Breast epithelium (tissue), 4 donors: ENCODE measurements at regions not wholly inside any gene's neighbourhood (a gene's known extent, or its start where the extent isn't known, plus 50 kb on each side); places are given as distances from the start of the nearest gene placed in this dataset.

Experiments
- DNase-seq, 2 donors: peaks; one replicate each; pipeline ENCODE4 v3.0.0-alpha.2; 2019; ENCODE audit warnings: low spot score in 2 of 2
- H3K27ac ChIP-seq, 2 donors: fragments of 200-600 bp; sonication (generic) in 1 of 2; one replicate each; pipeline ENCODE4 v1.5.1; 2016 to 2019; ENCODE audit warnings: mild to moderate bottlenecking in 1 of 2
- H3K27me3 ChIP-seq, 2 donors: fragments of 200-600 bp; sonication (generic) in 1 of 2; one replicate each; pipeline versions ENCODE4 v1.5.1 to v1.6.0; 2017 to 2019; ENCODE audit warnings: control low read depth in 1 of 2, mild to moderate bottlenecking in 1 of 2
- H3K36me3 ChIP-seq: fragments of 200-600 bp; one replicate; pipeline ENCODE4 v1.5.1; 2019
- H3K4me1 ChIP-seq, 2 donors: fragments of 200-600 bp; sonication (generic); one replicate each; pipeline ENCODE4 v1.5.1; 2016 to 2019; ENCODE audit warnings: control low read depth in 1 of 2
- H3K4me3 ChIP-seq, 3 donors: fragments of 200-600 bp; sonication (generic); 1 replicate in 2 of 3; 2 replicates in 1 of 3; pipeline ENCODE4 v1.5.1; 2016 to 2019; ENCODE audit warnings: mild to moderate bottlenecking in 3 of 3, moderate library complexity in 2 of 3
- H3K9me3 ChIP-seq, 2 donors: fragments of 200-600 bp; sonication (generic) in 1 of 2; one replicate each; pipeline ENCODE4 v1.5.1; 2016 to 2019; ENCODE audit warnings: control low read depth in 1 of 2
- POLR2A ChIP-seq: fragments of 450-650 bp; IDR thresholded peaks from one replicate; pipeline ENCODE4 v1.6.1; 2016; ENCODE audit warnings: antibody characterized with exemption, mild to moderate bottlenecking, moderate library complexity
- POLR2AphosphoS5 ChIP-seq, 3 donors: sonication (generic); formaldehyde crosslinking; IDR thresholded peaks; one replicate each; pipeline ENCODE4 v1.6.1; 2017; ENCODE audit warnings: antibody characterized with exemption in 3 of 3
- intact Hi-C: fragments of 100-400 bp; cut with DNase I; formaldehyde crosslinking; loops from one replicate; pipeline ENCODE4 v1.15.1; 2023; ENCODE audit warnings: low total_unique reads
- TF ChIP-seq, protein P1 (sequence below), 3 donors: fragments of 450-650 bp; IDR thresholded peaks; one replicate each; pipeline ENCODE4 v1.5.1; 2016 to 2017; ENCODE audit warnings: antibody characterized with exemption in 3 of 3, mild to moderate bottlenecking in 3 of 3, moderate library complexity in 3 of 3

DNA sequence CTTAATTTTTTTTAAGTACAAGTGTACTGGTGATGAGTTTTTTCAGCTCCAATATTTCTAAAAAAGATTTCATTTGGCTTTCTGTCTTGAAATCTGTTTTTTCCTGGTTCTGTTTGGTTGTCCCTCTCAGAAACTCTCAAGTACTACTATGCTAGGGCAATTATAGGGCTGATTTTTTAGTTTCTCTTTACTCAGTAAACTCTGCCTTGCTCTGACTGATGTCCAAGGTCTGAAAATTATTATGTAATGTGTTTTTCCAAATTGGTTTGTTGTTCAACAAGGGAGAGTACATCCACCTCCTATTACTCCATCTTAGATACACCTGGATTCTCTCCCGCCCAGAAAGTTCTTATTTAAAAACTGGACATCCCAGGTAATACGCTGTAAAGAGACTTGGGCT is 877.7 kb downstream of the CBLN2 start:
- Histone ChIP-seq H3K4me1 (no peaks in the 10 kb centered on the region), H3K27ac (no peak overlapping the region), H3K9me3 (no peaks in the 10 kb centered on the region), H3K4me3 (no peak overlapping the region), H3K36me3 (no peaks in the 10 kb centered on the region), H3K27me3 (no peaks in the 10 kb centered on the region)
- no peak for TF ChIP-seq POLR2AphosphoS5 (IDR thresholded peaks at IDR 0.05)
- intact Hi-C loops, result no loop called here
- DNase-seq, result no peak

DNA sequence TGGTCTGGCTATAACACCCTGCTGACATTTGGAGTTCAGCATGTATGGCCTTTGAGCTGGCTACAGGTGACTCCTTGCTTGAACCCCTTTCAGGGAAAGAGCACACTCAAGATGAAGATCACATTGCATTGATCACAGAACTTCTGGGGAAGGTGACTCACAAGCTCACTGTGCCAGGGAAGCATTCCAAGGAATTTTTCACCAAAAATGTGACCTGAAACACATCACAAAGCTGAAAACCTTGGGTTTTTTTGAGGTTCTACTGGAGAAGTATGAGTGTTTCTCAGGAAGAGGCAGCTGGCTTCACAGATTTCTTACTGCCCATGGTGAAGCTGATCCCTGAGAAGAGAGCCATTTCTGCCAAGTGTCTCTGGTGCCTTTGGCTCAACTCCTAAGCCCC is 879.0 kb downstream of the CBLN2 start:
- no peak for DNase-seq
- TF ChIP-seq POLR2AphosphoS5 (IDR thresholded peaks at IDR 0.05), result no peak
- TF ChIP-seq, protein P1, sequence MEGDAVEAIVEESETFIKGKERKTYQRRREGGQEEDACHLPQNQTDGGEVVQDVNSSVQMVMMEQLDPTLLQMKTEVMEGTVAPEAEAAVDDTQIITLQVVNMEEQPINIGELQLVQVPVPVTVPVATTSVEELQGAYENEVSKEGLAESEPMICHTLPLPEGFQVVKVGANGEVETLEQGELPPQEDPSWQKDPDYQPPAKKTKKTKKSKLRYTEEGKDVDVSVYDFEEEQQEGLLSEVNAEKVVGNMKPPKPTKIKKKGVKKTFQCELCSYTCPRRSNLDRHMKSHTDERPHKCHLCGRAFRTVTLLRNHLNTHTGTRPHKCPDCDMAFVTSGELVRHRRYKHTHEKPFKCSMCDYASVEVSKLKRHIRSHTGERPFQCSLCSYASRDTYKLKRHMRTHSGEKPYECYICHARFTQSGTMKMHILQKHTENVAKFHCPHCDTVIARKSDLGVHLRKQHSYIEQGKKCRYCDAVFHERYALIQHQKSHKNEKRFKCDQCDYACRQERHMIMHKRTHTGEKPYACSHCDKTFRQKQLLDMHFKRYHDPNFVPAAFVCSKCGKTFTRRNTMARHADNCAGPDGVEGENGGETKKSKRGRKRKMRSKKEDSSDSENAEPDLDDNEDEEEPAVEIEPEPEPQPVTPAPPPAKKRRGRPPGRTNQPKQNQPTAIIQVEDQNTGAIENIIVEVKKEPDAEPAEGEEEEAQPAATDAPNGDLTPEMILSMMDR (IDR thresholded peaks at IDR 0.05), result no peak
- no peak for TF ChIP-seq POLR2A
- no peaks in the 10 kb centered on the region for H3K4me1 ChIP-seq
- no peak overlapping the region for H3K4me3 ChIP-seq
- H3K9me3 ChIP-seq, result no peaks in the 10 kb centered on the region
- no peaks in the 10 kb centered on the region for H3K36me3 ChIP-seq
- H3K27ac ChIP-seq, result no peak overlapping the region
- no peaks in the 10 kb centered on the region for H3K27me3 ChIP-seq
- intact Hi-C loops, result loop anchor here (1.0 kb wide), 1 partner anchor 12 kb away; no protein-coding TSS in a partner anchor

DNA sequence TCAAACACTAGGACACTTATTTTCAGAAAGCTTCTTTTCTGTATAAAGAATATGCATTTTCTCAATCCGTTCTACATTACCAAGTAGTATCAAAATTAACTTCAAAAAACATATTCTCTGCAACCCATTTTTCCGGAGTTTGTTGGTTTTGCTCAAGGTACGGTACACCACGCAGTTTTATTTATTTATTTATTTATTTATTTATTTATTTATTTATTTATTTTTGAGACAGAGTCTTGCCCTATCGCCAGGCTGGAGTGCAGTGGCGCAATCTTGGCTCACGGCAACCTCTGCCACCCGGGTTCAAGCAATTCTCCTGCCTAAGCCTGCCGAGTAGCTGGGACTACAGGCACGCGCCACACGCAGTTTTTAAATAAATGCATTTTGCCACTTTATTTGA is 900.3 kb downstream of the CBLN2 start:
- Histone ChIP-seq H3K9me3 (no peaks in the 10 kb centered on the region), H3K4me1 (no peaks in the 10 kb centered on the region), H3K4me3 (no peak overlapping the region), H3K27ac (no peak overlapping the region), H3K36me3 (no peaks in the 10 kb centered on the region), H3K27me3 (no peaks in the 10 kb centered on the region)
- TF ChIP-seq, protein P1 (IDR thresholded peaks at IDR 0.05), result no peak
- TF ChIP-seq POLR2A, result no peak
- TF ChIP-seq POLR2AphosphoS5 (IDR thresholded peaks at IDR 0.05), result no peak
- DNase-seq, result no peak
- intact Hi-C loops, result no loop called here

DNA sequence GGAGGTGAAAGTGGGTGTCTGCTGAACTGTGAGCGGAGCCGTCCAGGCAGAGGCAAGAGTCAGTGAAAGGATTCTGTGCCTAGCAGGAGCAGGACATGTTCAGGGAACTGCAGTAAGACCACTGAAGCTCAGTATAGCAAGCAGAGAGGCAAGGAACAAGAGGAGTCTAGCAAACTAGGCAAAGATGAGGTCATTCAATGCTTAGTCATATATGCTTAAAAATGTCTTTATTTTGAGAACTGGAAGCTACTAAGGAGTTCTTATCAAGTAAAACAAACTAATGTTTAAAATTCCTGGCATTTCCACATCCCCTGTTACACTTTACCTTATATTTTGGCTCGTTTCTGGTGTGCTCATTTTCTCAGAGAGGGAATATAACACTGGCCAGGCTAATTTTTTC is 913.4 kb downstream of the CBLN2 start:
- H3K27ac ChIP-seq, result no peak overlapping the region
- no peaks in the 10 kb centered on the region for H3K9me3 ChIP-seq
- TF ChIP-seq, protein P1 (IDR thresholded peaks at IDR 0.05), result no peak
- no peak for TF ChIP-seq POLR2AphosphoS5 (IDR thresholded peaks at IDR 0.05)
- no peak for TF ChIP-seq POLR2A
- H3K4me1 ChIP-seq, result no peaks in the 10 kb centered on the region
- H3K27me3 ChIP-seq, result no peaks in the 10 kb centered on the region
- no peak overlapping the region for H3K4me3 ChIP-seq
- H3K36me3 ChIP-seq, result no peaks in the 10 kb centered on the region
- intact Hi-C loops, result no loop called here
- DNase-seq, result no peak

DNA sequence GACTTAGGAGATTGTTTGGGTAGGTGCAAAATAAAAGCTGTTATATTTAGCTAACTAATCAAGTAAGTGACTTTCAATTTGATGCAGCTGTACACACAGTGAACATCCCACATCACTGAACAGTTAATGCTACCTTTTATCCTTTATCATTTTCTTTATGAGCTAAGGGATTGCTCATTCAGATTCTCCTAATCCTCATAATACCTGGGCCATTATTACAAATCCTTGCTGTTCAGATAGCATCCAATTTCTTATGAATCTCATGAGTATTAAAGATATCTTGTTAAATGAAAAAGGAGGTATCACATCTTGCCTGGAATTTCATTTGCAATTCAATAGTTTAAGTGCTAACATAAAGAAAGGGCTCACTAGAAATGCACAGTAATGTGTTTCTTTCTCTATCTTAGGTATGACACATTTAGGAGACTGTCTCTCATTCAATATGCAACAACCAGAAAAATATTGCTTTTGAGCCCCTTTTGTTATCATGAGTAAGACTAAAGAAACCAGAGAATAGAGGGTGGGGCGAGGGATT is 918.5 kb downstream of the CBLN2 start:
- no peak for DNase-seq
- intact Hi-C loops, result no loop called here

More for the DNA sequence above, 918.5 kb downstream of the CBLN2 start:
- Histone ChIP-seq H3K9me3 (no peaks in the 10 kb centered on the region), H3K4me3 (no peak overlapping the region), H3K27ac (no peak overlapping the region), H3K36me3 (no peaks in the 10 kb centered on the region), H3K27me3 (no peaks in the 10 kb centered on the region), H3K4me1 (no peaks in the 10 kb centered on the region)
- TF ChIP-seq, protein P1 (IDR thresholded peaks at IDR 0.05), result no peak
- TF ChIP-seq POLR2A, result no peak
- no peak for TF ChIP-seq POLR2AphosphoS5 (IDR thresholded peaks at IDR 0.05)
